Endothelial cell of umbilical vein (primary cell): ENCODE measurements at regions not wholly inside any gene's neighbourhood (a gene's known extent, or its start where the extent isn't known, plus 50 kb on each side); places are given as distances from the start of the nearest gene placed in this dataset.

Source experiments
- BruUV-seq: library from RNA; stranded (reverse); fragments of 400-500 nt; replicated peaks from 2 replicates; lab custom pipeline; 2021; lab: Mats Ljungman, UMichigan
- CTCF ChIA-PET: fragments of 300-600, 350-600 bp; sonication (Branson Sonifier 250); formaldehyde crosslinking; loops from one replicate; lab custom pipeline; 2021; ENCODE audit warnings: antibody characterized with exemption, inconsistent platforms; lab: Charles Lee
- POLR2A ChIA-PET: fragments of 300-600, 350-600 bp; sonication (Branson Sonifier 250); formaldehyde crosslinking; loops from one replicate; lab custom pipeline; 2021; ENCODE audit warnings: antibody characterized with exemption, inconsistent platforms; lab: Charles Lee
- DNase-seq: peaks from one replicate; pipeline ENCODE4 v3.0.0-alpha.2; 2011; ENCODE audit warnings: low read depth, low spot score
- FAIRE-seq: peaks from 2 replicates; lab custom pipeline; 2011; peaks lifted over from hg19 to GRCh38; lab: Jason Lieb, UNC
- H2AFZ ChIP-seq: 2 replicates; pipeline ENCODE4 v1.6.0; 2012; ENCODE audit warnings: low read depth, low read length, control low read depth, inconsistent platforms
- H3K27ac ChIP-seq: 2 replicates; pipeline ENCODE4 v1.5.1; 2011; ENCODE audit warnings: low read depth, mild to moderate bottlenecking, control low read depth, low read length, moderate library complexity; ENCODE audit not compliant: insufficient read depth
- H3K27me3 ChIP-seq, 2 experiments: 2 replicates each; pipeline versions ENCODE4 v1.6.0 to v1.6.1; 2011; ENCODE audit warnings: low read length in 2 of 2, mixed read lengths in 1 of 2; ENCODE audit not compliant: control insufficient read depth in 2 of 2, insufficient read depth in 2 of 2
- H3K36me3 ChIP-seq, 2 experiments: 2 replicates in 1 of 2; 3 replicates in 1 of 2; pipeline ENCODE4 v1.5.1; 2011; ENCODE audit warnings: low read length in 2 of 2, mild to moderate bottlenecking in 1 of 2, moderate library complexity in 1 of 2; ENCODE audit not compliant: control insufficient read depth in 2 of 2, insufficient read depth in 2 of 2; ENCODE audit errors: extremely low read depth in 1 of 2
- H3K4me1 ChIP-seq: 3 replicates; pipeline ENCODE4 v1.5.1; 2011; ENCODE audit warnings: mild to moderate bottlenecking, low read length; ENCODE audit not compliant: control insufficient read depth, insufficient read depth; ENCODE audit errors: extremely low read depth
- H3K4me2 ChIP-seq: 2 replicates; pipeline ENCODE4 v1.6.1; 2011; ENCODE audit warnings: low read length, control low read depth, mixed read lengths; ENCODE audit not compliant: insufficient read depth
- H3K4me3 ChIP-seq, 3 experiments: fragments of 200-600 bp in 1 of 3; sonication (generic), shearing (Covaris generic) in 1 of 3; replicated peaks in 1 of 3; 2 replicates each; pipeline ENCODE4 v1.5.1; 2011 to 2016; ENCODE audit warnings: control low read depth in 3 of 3, low read length in 3 of 3, mild to moderate bottlenecking in 2 of 3, inconsistent platforms in 1 of 3, low read depth in 1 of 3, moderate library complexity in 1 of 3; ENCODE audit not compliant: insufficient read depth in 1 of 3
- H3K79me2 ChIP-seq: 2 replicates; pipeline ENCODE4 v1.6.0; 2012; ENCODE audit warnings: low read length, inconsistent platforms; ENCODE audit not compliant: control insufficient read depth, insufficient read depth
- H3K9ac ChIP-seq: replicated peaks from 2 replicates; pipeline ENCODE3; 2011; ENCODE audit warnings: low read length, control low read depth; ENCODE audit not compliant: insufficient read depth; ENCODE audit errors: extremely low read depth
- H3K9me1 ChIP-seq: replicated peaks from 3 replicates; pipeline ENCODE4 v1.6.0; 2011; ENCODE audit warnings: mild to moderate bottlenecking, low read length; ENCODE audit not compliant: control insufficient read depth, insufficient read depth; ENCODE audit errors: extremely low read depth
- H3K9me3 ChIP-seq: replicated peaks from 2 replicates; pipeline ENCODE4 v1.5.1; 2012; ENCODE audit warnings: low read length, inconsistent platforms; ENCODE audit not compliant: control insufficient read depth, insufficient read depth
- H4K20me1 ChIP-seq: replicated peaks from 2 replicates; pipeline ENCODE3; 2011; ENCODE audit warnings: mild to moderate bottlenecking, low read length; ENCODE audit not compliant: control insufficient read depth, insufficient read depth; ENCODE audit errors: extremely low read depth
- EZH2 ChIP-seq: IDR thresholded peaks from 2 replicates; pipeline ENCODE4 v1.6.1; 2012; ENCODE audit warnings: borderline replicate concordance, low read depth, mild to moderate bottlenecking, moderate library complexity, low read length, inconsistent platforms; ENCODE audit not compliant: severe bottlenecking
- FOS ChIP-seq: IDR thresholded peaks from 2 replicates; pipeline ENCODE4 v1.6.1; 2011; ENCODE audit warnings: mild to moderate bottlenecking, low read length, moderate library complexity, borderline replicate concordance; ENCODE audit not compliant: insufficient read depth
- GATA2 ChIP-seq: IDR thresholded peaks from 2 replicates; pipeline ENCODE4 v1.7.0; 2011; ENCODE audit warnings: low read depth, mild to moderate bottlenecking, moderate library complexity, mixed read lengths, low read length; ENCODE audit not compliant: insufficient read length, insufficient read depth
- JUN ChIP-seq: IDR thresholded peaks from 2 replicates; pipeline ENCODE4 v1.6.1; 2011; ENCODE audit warnings: borderline replicate concordance, low read depth; ENCODE audit not compliant: insufficient read length, insufficient read depth
- MAX ChIP-seq: IDR thresholded peaks from 2 replicates; pipeline ENCODE4 v1.6.1; 2011; ENCODE audit not compliant: insufficient read depth, insufficient read length
- MYC ChIP-seq: IDR thresholded peaks from one replicate; pipeline ENCODE4 v1.6.1; 2011; ENCODE audit warnings: mild to moderate bottlenecking, low read depth, low read length
- POLR2A ChIP-seq: IDR thresholded peaks from 2 replicates; pipeline ENCODE4 v1.6.1; 2012; ENCODE audit warnings: low read depth, mild to moderate bottlenecking, control low read depth, low read length
- POLR2AphosphoS5 ChIP-seq: IDR thresholded peaks from 2 replicates; pipeline ENCODE4 v1.6.1; 2012; ENCODE audit warnings: low read depth, mild to moderate bottlenecking, control low read depth, low read length, moderate library complexity; ENCODE audit not compliant: insufficient read depth
- dilution Hi-C: fragments of 300-500 bp; cut with MboI; formaldehyde crosslinking; loops from one replicate; pipeline ENCODE4 v1.15.0; 2019; ENCODE audit warnings: low sequenced_read_pairs; ENCODE audit not compliant: extremely low pct_ligation_motif_present
- intact Hi-C: fragments of 100-400 bp; cut with micrococcal nuclease; formaldehyde crosslinking; loops from one replicate; pipeline ENCODE4 v1.10.0; 2022
- TF ChIP-seq, protein P1 (sequence below), 2 donors: IDR thresholded peaks; 1 replicate in 1 of 2; 2 replicates in 1 of 2; pipeline ENCODE4 v1.5.1; 2011; ENCODE audit warnings: low read length in 2 of 2, mild to moderate bottlenecking in 2 of 2, moderate library complexity in 2 of 2, control low read depth in 1 of 2, inconsistent platforms in 1 of 2, low read depth in 1 of 2; ENCODE audit not compliant: insufficient read depth in 1 of 2; ENCODE audit errors: extremely low read depth in 1 of 2

GRCh38 chr6:20340068-20340848 lies 61.4 kb upstream of the E2F3 start:
- Histone ChIP-seq H3K9me1 (no peaks in the 10 kb centered on the region), H3K4me3 (no peak overlapping the region), H3K4me2 (no peak overlapping the region), H4K20me1 (no peaks in the 10 kb centered on the region), H3K36me3 (no peaks in the 10 kb centered on the region), H3K27me3 (peaks cover 0 to 2% of the 10 kb centered on the region in 2 experiments), H3K79me2 (no peaks in the 10 kb centered on the region), H3K9me3 (no peaks in the 10 kb centered on the region), H2AFZ (no peak overlapping the region), H3K27ac (no peak overlapping the region), H3K4me1 (no peaks in the 10 kb centered on the region), H3K9ac (no peak overlapping the region)
- DNase-seq (no peak), FAIRE-seq (no peak)
- POLR2A ChIA-PET = no interaction called here
- no TSS peak for BruUV-seq
- dilution Hi-C loops (no loop called here), intact Hi-C loops (no loop called here)
- no peak for TF ChIP-seq MAX
- no peak for TF ChIP-seq EZH2
- TF ChIP-seq JUN = no peak
- no peak for TF ChIP-seq GATA2
- CTCF ChIA-PET = interaction anchor here (1.5 kb wide), 1 partner anchor 10 kb away, joined by 4 read pairs; no protein-coding TSS in a partner anchor

GRCh38 chr6:20341096-20341495 lies 60.6 kb upstream of the E2F3 start:
- intact Hi-C loops (no loop called here), dilution Hi-C loops (no loop called here)
- TF ChIP-seq EZH2 (no peak), POLR2A (no peak), FOS (no peak), JUN (no peak), GATA2 (no peak), POLR2AphosphoS5 (no peak), MYC (no peak)
- TF ChIP-seq, protein P1, sequence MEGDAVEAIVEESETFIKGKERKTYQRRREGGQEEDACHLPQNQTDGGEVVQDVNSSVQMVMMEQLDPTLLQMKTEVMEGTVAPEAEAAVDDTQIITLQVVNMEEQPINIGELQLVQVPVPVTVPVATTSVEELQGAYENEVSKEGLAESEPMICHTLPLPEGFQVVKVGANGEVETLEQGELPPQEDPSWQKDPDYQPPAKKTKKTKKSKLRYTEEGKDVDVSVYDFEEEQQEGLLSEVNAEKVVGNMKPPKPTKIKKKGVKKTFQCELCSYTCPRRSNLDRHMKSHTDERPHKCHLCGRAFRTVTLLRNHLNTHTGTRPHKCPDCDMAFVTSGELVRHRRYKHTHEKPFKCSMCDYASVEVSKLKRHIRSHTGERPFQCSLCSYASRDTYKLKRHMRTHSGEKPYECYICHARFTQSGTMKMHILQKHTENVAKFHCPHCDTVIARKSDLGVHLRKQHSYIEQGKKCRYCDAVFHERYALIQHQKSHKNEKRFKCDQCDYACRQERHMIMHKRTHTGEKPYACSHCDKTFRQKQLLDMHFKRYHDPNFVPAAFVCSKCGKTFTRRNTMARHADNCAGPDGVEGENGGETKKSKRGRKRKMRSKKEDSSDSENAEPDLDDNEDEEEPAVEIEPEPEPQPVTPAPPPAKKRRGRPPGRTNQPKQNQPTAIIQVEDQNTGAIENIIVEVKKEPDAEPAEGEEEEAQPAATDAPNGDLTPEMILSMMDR (IDR thresholded peaks at IDR 0.05; ENCODE audit: extremely low read depth in 1 of 2, insufficient read depth in 1 of 2, low read depth in 1 of 2, low read length in 2 of 2) = no peak
- H2AFZ ChIP-seq = no peak overlapping the region
- H3K4me1 ChIP-seq = no peaks in the 10 kb centered on the region
- no peaks in the 10 kb centered on the region for H3K79me2 ChIP-seq
- no peaks in the 10 kb centered on the region for H4K20me1 ChIP-seq
- no peak for DNase-seq
- H3K9me3 ChIP-seq = no peaks in the 10 kb centered on the region
- H3K27me3 ChIP-seq = peaks cover 0 to 2% of the 10 kb centered on the region in 2 experiments
- ChIA-PET POLR2A (no interaction called here), CTCF (interaction anchor here (1.5 kb wide), 1 partner anchor 9 kb away, joined by 4 read pairs; no protein-coding TSS in a partner anchor)
- no peaks in the 10 kb centered on the region for H3K9me1 ChIP-seq
- no peak overlapping the region for H3K4me3 ChIP-seq
- no TSS peak for BruUV-seq
- no peak for FAIRE-seq
- no peak overlapping the region for H3K9ac ChIP-seq
- H3K36me3 ChIP-seq = no peaks in the 10 kb centered on the region
- H3K4me2 ChIP-seq = no peak overlapping the region
- no peak overlapping the region for H3K27ac ChIP-seq
